H7 (cell line): ENCODE measurements at regions not wholly inside any gene's neighbourhood (a gene's known extent, or its start where the extent isn't known, plus 50 kb on each side); places are given as distances from the start of the nearest gene placed in this dataset.
"Not testable (repeated sequence)": the region's sequence is repeated elsewhere in the genome, so short reads cannot be mapped to it uniquely, and the experiment has no call there.

Experiments
- DNase-seq: peaks from one replicate; pipeline ENCODE4 v3.0.0; 2012
- H3K27me3 ChIP-seq: 2 replicates; pipeline ENCODE4 v1.6.0; 2011; ENCODE audit warnings: mild to moderate bottlenecking, low read length; ENCODE audit not compliant: control insufficient read depth, insufficient read depth
- H3K36me3 ChIP-seq: replicated peaks from 2 replicates; pipeline ENCODE4 v1.5.1; 2011; ENCODE audit warnings: low read length; ENCODE audit not compliant: control insufficient read depth, insufficient read depth
- H3K4me3 ChIP-seq: 2 replicates; pipeline ENCODE4 v1.5.1; 2011; ENCODE audit warnings: low read depth, mild to moderate bottlenecking, control low read depth, low read length, moderate library complexity; ENCODE audit not compliant: insufficient read depth

GRCh38 chr5:12147513-12147912 lies 243.3 kb upstream of the CTNND2 start:
- no peak for DNase-seq
- Histone ChIP-seq H3K27me3 (no peaks in the 10 kb centered on the region), H3K36me3 (no peaks in the 10 kb centered on the region), H3K4me3 (no peak overlapping the region)

DNA sequence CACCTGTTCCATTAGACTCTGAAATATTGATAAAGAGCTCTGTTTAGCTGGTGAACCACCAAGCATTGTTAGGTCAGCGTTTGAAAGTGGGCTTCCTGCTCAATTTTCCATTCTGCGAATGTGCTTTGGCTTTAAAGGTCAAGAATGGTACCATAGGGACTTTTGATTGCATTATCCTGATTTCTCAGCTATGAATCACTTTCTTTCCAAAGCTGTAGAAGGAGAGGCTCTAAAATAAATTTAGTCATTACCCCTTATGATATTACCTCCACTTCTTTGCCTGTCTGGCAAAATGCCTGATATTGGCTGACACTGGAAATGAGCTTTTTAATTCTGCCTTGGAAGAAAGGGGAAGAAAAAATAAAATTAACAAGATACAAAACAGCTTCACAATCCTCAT lies 237.2 kb upstream of the CTNND2 start:
- H3K4me3 ChIP-seq, result no peak overlapping the region
- H3K27me3 ChIP-seq, result no peaks in the 10 kb centered on the region
- DNase-seq, result no peak
- H3K36me3 ChIP-seq, result no peaks in the 10 kb centered on the region

- DNase-seq, result no peak
- H3K27me3 ChIP-seq, result no peaks in the 10 kb centered on the region
- H3K36me3 ChIP-seq, result no peaks in the 10 kb centered on the region
- H3K4me3 ChIP-seq, result no peak overlapping the region
Observed at GRCh38 chr5:12133520-12133919, 229.3 kb upstream of the CTNND2 start.

DNA sequence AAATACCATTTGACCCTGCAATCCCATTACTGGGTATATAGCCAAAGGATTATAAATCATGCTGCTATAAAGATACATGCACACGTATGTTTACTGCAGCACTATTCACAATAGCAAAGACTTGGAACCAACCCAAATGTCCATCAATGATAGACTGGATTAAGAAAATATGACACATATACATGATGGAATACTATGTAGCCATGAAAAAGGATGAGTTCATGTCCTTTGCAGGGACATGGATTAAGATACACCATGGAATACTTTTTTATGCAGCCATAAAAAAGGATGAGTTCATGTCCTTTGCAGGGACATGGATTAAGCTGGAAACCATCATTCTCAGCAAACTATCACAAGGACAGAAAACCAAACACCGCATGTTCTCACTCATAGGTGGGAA lies 226.8 kb upstream of the CTNND2 start:
- H3K36me3 ChIP-seq, DNase-seq, H3K27me3 ChIP-seq, H3K4me3 ChIP-seq: not testable (repeated sequence)

DNA sequence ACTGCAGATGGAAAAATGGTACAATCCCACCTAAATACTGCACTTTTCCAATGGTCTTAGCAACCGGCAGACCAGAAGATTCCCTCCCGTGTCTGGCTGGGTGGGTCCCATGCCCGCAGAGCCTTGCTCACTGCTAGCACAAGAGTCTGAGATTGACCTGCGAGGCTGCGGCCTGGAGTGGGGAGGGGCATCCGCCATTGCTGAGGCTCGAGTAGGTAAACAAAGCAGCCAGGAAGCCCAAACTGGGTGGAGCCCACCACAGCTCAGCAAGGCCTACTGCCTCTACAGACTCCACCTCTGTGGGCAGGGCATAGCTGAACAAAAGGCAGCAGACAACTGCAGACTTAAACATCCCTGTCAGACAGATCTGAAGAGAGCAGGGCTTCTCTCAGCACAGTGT lies 221.6 kb upstream of the CTNND2 start:
- no peaks in the 10 kb centered on the region for H3K27me3 ChIP-seq
- no peak for DNase-seq
- H3K36me3 ChIP-seq, result no peaks in the 10 kb centered on the region
- no peak overlapping the region for H3K4me3 ChIP-seq

DNA sequence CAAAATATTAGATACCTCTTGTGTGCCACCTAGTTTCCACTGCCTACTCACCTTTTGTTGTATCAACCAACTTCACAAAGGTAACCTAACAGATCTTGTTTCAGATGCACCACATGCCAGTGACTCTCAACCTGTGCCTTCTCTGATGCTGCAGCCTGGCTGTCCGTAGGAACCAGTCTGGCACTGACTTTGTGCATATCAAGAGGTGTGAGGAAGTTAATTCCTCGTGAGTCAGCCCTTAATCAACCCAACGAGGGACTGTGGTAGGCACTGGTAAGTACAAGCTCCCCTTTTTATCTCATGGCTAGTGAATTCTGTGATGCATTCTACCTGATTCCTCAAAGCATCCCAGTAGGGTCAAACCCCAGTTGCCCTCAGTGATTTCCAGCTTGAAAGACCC lies 215.4 kb upstream of the CTNND2 start:
- H3K27me3 ChIP-seq, result no peaks in the 10 kb centered on the region
- H3K36me3 ChIP-seq, result no peaks in the 10 kb centered on the region
- H3K4me3 ChIP-seq, result no peak overlapping the region
- DNase-seq, result no peak

- Histone ChIP-seq H3K36me3 (no peaks in the 10 kb centered on the region), H3K27me3 (no peaks in the 10 kb centered on the region)
Observed at GRCh38 chr5:12114075-12114474, 209.8 kb upstream of the CTNND2 start.

GRCh38 chr5:12113062-12113461 lies 208.8 kb upstream of the CTNND2 start:
- Histone ChIP-seq H3K36me3 (no peaks in the 10 kb centered on the region), H3K4me3 (no peak overlapping the region), H3K27me3 (no peaks in the 10 kb centered on the region)
- no peak for DNase-seq

More at GRCh38 chr5:12114075-12114474, 209.8 kb upstream of the CTNND2 start:
- H3K4me3 ChIP-seq, result no peak overlapping the region
- no peak for DNase-seq

DNA sequence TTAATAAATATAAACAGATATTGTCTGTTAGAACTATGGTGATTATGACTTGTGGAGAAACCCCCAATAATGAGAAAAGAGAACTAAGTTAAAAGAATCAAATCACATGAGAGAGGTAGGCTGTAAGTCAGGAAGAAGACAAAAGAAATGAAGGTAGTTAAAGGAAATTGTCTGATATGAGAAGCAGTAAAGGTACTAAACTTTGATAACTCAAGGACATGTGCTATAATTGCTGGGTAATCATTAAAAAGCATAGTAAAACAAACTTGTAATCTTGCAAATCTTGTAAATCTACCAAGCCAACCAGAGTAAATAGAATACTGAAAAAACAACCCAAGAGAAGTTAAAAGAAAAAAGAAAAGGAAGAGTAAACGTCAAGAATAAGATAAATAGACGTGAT lies 207.0 kb upstream of the CTNND2 start:
- no peaks in the 10 kb centered on the region for H3K36me3 ChIP-seq
- no peaks in the 10 kb centered on the region for H3K27me3 ChIP-seq
- no peak overlapping the region for H3K4me3 ChIP-seq
- no peak for DNase-seq

- H3K4me3 ChIP-seq, result no peak overlapping the region
- H3K36me3 ChIP-seq, result no peaks in the 10 kb centered on the region
- DNase-seq, result no peak
- no peaks in the 10 kb centered on the region for H3K27me3 ChIP-seq
Observed at GRCh38 chr5:12110629-12111028, 206.4 kb upstream of the CTNND2 start.

GRCh38 chr5:12109075-12109688 lies 204.9 kb upstream of the CTNND2 start:
- Histone ChIP-seq H3K36me3 (no peaks in the 10 kb centered on the region), H3K4me3 (no peak overlapping the region), H3K27me3 (no peaks in the 10 kb centered on the region)
- no peak for DNase-seq

GRCh38 chr5:12102151-12102550 lies 197.9 kb upstream of the CTNND2 start:
- H3K36me3 ChIP-seq, result no peaks in the 10 kb centered on the region
- no peak for DNase-seq
- no peak overlapping the region for H3K4me3 ChIP-seq
- H3K27me3 ChIP-seq, result no peaks in the 10 kb centered on the region

DNA sequence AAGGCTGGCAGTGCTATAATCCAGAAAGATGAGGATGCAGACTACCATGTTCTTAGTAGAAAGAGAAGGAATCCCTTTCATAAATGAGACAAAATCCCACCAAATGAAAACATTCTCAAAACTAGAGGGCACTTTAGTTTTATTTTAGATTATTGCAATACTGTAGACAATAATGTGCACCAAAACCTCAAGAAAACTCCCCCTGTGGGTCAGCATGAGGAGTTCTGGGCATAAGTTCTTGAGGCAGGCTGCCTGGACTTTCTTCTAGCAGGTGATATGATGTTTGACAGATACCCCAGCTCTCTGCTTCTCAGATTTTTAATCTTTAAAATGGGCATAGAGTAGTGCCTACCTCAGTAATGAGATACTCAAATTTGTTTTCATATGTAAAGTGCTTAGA lies 196.3 kb upstream of the CTNND2 start:
- H3K27me3 ChIP-seq, result no peaks in the 10 kb centered on the region
- H3K36me3 ChIP-seq, result no peaks in the 10 kb centered on the region
- no peak for DNase-seq
- H3K4me3 ChIP-seq, result no peak overlapping the region

DNA sequence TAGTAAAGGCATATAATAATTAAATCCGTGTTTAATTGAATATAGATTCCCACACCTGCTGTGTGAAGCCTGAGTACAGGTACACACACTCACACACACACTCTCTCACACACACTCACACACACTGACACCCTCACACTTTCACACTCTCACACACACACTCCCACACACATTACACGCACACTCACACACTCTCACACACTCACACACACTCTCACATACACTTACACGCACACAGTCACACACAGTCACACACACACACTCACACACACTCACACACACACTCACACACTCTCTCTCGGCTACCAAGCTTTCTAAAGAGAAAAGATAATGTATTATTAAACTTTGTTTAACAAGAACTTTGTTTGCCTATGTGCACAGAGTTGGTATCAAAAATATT lies 195.1 kb upstream of the CTNND2 start:
- Histone ChIP-seq H3K27me3 (no peaks in the 10 kb centered on the region), H3K36me3 (no peaks in the 10 kb centered on the region), H3K4me3 (no peak overlapping the region)
- DNase-seq, result no peak

DNA sequence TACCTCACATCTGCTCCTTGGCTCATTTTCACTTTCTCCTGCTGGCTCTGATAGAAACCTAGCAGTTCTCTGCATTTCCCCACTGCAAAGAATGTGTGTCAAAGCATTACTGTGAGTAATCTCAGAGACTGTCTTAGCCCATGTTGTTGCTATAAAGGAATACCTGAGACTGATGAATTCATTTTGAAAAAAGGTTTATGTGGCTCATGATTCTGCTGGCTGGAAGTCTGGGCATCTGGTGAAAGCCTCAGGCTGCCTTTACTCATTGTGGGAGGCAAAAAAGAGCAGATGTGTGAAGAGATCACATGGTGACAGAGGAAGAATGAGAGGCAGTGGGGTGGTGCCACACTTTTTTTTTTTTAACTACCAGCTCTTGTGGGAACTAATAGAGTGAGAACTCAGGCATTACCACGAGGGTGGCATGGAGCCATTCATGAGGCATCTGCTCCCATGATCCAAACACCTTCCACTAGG lies 191.6 kb upstream of the CTNND2 start:
- Histone ChIP-seq H3K4me3 (no peak overlapping the region), H3K27me3 (no peaks in the 10 kb centered on the region), H3K36me3 (no peaks in the 10 kb centered on the region)
- DNase-seq, result no peak

GRCh38 chr5:12093586-12093985 lies 189.3 kb upstream of the CTNND2 start:
- Histone ChIP-seq H3K36me3 (no peaks in the 10 kb centered on the region), H3K4me3 (no peak overlapping the region), H3K27me3 (no peaks in the 10 kb centered on the region)
- DNase-seq, result no peak
